ENCODE measurements at regions not wholly inside any gene's neighbourhood (a gene's known extent, or its start where the extent isn't known, plus 50 kb on each side); places are given as distances from the start of the nearest gene placed in this dataset.
"Not testable (repeated sequence)": the region's sequence is repeated elsewhere in the genome, so short reads cannot be mapped to it uniquely, and the experiment has no call there.

GRCh38 chr13:37510441-37510840, 88.1 kb downstream of the POSTN start:
- H3K27me3 ChIP-seq: no peaks in the 10 kb centered on the region
- intact Hi-C loops (cut with DNase I; ENCODE audit: low total_unique reads): no loop called here
- H3K4me3 ChIP-seq: no peak overlapping the region
- no peak overlapping the region for H3K27ac ChIP-seq
- H3K36me3 ChIP-seq: no peaks in the 10 kb centered on the region
- no peaks in the 10 kb centered on the region for H3K9me3 ChIP-seq
- H3K4me1 ChIP-seq: no peaks in the 10 kb centered on the region
- no peak for DNase-seq
- TF ChIP-seq CTCF (IDR thresholded peaks at IDR 0.05): no peak

DNA sequence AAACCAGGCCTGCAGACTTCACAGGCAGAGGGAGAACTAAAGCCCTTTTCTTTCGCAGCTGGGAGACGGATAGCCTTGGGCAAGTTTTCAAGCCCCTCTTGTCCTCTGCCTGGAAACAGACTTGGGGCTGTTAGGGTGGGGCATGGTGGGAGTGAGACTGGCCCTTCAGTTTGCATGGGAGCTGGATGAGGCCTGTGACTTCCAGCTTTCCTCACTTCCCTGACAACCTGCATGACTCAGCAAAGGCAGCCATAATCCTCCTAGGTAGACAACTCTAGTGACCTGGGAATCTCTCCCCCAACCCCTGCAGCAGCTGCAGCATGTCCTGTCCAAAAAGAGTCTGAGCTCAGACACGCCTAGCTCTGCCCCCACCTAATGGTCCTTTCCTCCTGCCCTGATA, 93.0 kb downstream of the POSTN start:
- DNase-seq: no peak
- H3K27me3 ChIP-seq: no peaks in the 10 kb centered on the region
- H3K4me1 ChIP-seq: no peaks in the 10 kb centered on the region
- no peak overlapping the region for H3K27ac ChIP-seq
- TF ChIP-seq CTCF (IDR thresholded peaks at IDR 0.05): no peak
- no peaks in the 10 kb centered on the region for H3K36me3 ChIP-seq
- no peaks in the 10 kb centered on the region for H3K9me3 ChIP-seq
- H3K4me3 ChIP-seq: no peak overlapping the region
- intact Hi-C loops (cut with DNase I; ENCODE audit: low total_unique reads): no loop called here

DNA sequence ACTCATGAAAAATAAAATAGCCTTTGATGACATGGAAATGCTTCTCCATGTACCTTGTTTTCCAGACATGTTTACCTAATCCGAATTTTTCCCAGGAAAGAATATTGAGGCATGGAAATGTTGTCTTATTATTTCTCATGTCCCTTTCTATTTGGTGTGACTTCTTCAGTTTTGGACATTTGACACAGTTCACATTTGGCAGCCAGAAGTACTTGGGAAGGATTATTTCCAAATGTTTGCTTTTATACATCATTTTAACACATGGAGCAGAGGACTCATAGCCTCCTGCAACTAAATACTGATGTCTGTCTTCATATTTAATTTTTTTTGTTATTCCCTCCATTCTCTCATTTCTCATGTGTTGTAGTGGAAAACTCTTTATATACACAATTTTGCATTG, 94.3 kb downstream of the POSTN start:
- Histone ChIP-seq H3K36me3 (no peaks in the 10 kb centered on the region), H3K27me3 (no peaks in the 10 kb centered on the region), H3K27ac (no peak overlapping the region), H3K9me3 (no peaks in the 10 kb centered on the region), H3K4me3 (no peak overlapping the region), H3K4me1 (no peaks in the 10 kb centered on the region)
- no peak for DNase-seq
- intact Hi-C loops (cut with DNase I; ENCODE audit: low total_unique reads): no loop called here
- TF ChIP-seq CTCF (IDR thresholded peaks at IDR 0.05): no peak

DNA sequence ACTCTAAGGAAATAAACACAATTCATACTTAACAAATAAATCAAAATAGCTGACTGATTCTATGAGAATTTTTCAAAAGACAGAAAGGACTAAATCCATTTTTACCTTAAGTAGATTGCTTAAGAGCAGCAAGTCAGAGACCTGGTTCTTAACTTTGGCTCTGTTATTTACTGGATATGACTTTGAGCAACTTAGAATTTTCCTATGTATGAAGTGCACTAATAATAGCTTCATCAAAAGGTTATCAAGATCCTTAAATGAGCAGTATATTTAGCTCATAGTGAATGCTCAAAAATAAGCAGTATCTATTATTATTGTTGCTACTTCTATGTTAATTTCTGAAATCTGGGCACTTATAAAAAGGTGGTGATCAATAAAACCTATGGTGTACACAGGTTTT, 95.3 kb downstream of the POSTN start:
- DNase-seq: no peak
- Histone ChIP-seq H3K27me3 (no peaks in the 10 kb centered on the region), H3K4me3 (no peak overlapping the region), H3K36me3 (no peaks in the 10 kb centered on the region), H3K9me3 (no peaks in the 10 kb centered on the region), H3K4me1 (no peaks in the 10 kb centered on the region), H3K27ac (no peak overlapping the region)
- intact Hi-C loops (cut with DNase I; ENCODE audit: low total_unique reads): no loop called here
- TF ChIP-seq CTCF (IDR thresholded peaks at IDR 0.05): no peak

GRCh38 chr13:37502303-37502993, 96.1 kb downstream of the POSTN start:
- H3K9me3 ChIP-seq; intact Hi-C loops (cut with DNase I; ENCODE audit: low total_unique reads); DNase-seq; H3K4me1 ChIP-seq; H3K36me3 ChIP-seq; H3K4me3 ChIP-seq; H3K27me3 ChIP-seq; H3K27ac ChIP-seq: not testable (repeated sequence)

- no peak for DNase-seq
- intact Hi-C loops (cut with DNase I; ENCODE audit: low total_unique reads): no loop called here
- H3K27ac ChIP-seq: no peak overlapping the region
- no peaks in the 10 kb centered on the region for H3K27me3 ChIP-seq
- no peak for TF ChIP-seq CTCF (IDR thresholded peaks at IDR 0.05)
- no peaks in the 10 kb centered on the region for H3K9me3 ChIP-seq
- no peaks in the 10 kb centered on the region for H3K4me1 ChIP-seq
- no peak overlapping the region for H3K4me3 ChIP-seq
- no peaks in the 10 kb centered on the region for H3K36me3 ChIP-seq
These were observed 97.4 kb downstream of the POSTN start for GRCh38 chr13:37501187-37501586.

All from tibial artery (tissue), 4 donors.